ENCODE measurements at regions not wholly inside any gene's neighbourhood (a gene's known extent, or its start where the extent isn't known, plus 50 kb on each side); places are given as distances from the start of the nearest gene placed in this dataset.

DNA sequence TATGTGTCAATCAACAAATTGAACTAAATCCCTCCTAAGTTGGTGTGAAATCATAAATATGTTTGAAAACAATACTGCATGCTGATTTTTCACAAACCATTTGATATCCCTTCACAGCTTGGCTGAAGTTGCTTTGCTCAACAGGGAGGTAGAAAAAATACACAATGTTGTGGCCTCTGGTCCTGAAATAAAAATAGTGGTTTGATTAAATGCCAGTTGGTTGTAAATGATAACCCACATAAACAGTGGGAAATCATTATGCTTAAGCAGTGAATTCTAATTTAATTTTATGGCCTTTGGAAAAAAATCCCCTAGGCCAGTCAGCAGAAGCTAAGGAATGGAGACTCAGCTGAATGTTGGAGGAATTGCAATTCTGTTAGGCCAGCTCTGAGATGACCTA lies 359.4 kb upstream of the CWC22 start:
- Mint-ChIP-seq H3K9me3 (ENCODE audit: low read depth) (no peaks in the 10 kb centered on the region), H3K4me1 (ENCODE audit: low read depth) (no peaks in the 10 kb centered on the region), H3K36me3 (ENCODE audit: low read depth) (no peaks in the 10 kb centered on the region), H3K4me3 (ENCODE audit: unreplicated experiment) (no peak overlapping the region), H3K27me3 (ENCODE audit: low read depth) (no peaks in the 10 kb centered on the region), H3K27ac (ENCODE audit: unreplicated experiment) (no peak overlapping the region)
- no peak for DNase-seq (ENCODE audit: low spot score)
- TF ChIP-seq, protein P1, sequence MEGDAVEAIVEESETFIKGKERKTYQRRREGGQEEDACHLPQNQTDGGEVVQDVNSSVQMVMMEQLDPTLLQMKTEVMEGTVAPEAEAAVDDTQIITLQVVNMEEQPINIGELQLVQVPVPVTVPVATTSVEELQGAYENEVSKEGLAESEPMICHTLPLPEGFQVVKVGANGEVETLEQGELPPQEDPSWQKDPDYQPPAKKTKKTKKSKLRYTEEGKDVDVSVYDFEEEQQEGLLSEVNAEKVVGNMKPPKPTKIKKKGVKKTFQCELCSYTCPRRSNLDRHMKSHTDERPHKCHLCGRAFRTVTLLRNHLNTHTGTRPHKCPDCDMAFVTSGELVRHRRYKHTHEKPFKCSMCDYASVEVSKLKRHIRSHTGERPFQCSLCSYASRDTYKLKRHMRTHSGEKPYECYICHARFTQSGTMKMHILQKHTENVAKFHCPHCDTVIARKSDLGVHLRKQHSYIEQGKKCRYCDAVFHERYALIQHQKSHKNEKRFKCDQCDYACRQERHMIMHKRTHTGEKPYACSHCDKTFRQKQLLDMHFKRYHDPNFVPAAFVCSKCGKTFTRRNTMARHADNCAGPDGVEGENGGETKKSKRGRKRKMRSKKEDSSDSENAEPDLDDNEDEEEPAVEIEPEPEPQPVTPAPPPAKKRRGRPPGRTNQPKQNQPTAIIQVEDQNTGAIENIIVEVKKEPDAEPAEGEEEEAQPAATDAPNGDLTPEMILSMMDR (IDR thresholded peaks at IDR 0.05): no peak

DNA sequence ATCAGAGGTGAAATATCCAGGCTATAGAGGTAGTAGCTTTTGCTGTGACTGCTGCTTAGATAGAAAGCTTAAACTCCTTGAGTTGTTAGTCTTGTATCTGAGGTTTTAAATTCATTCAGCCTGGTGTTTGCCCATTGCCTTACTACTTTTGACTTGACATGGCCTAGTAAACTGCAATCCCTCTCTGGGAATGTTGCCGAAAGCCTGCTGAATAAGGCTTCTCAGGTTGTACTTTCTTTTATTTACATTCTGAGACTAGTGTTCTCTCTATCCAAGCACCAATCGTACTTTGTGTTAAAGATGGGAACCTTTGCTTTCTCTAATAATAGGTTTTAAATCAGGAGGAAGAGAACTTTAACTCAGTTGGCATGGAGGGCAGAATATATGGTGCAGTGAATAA lies 357.6 kb upstream of the CWC22 start:
- Mint-ChIP-seq H3K27me3 (ENCODE audit: low read depth) (peaks cover 2% of the 10 kb centered on the region), H3K4me3 (ENCODE audit: unreplicated experiment) (no peak overlapping the region), H3K9me3 (ENCODE audit: low read depth) (no peaks in the 10 kb centered on the region), H3K27ac (ENCODE audit: unreplicated experiment) (no peak overlapping the region), H3K4me1 (ENCODE audit: low read depth) (no peaks in the 10 kb centered on the region), H3K36me3 (ENCODE audit: low read depth) (no peaks in the 10 kb centered on the region)
- TF ChIP-seq, protein P1 (IDR thresholded peaks at IDR 0.05): no peak
- no peak for DNase-seq (ENCODE audit: low spot score)

DNA sequence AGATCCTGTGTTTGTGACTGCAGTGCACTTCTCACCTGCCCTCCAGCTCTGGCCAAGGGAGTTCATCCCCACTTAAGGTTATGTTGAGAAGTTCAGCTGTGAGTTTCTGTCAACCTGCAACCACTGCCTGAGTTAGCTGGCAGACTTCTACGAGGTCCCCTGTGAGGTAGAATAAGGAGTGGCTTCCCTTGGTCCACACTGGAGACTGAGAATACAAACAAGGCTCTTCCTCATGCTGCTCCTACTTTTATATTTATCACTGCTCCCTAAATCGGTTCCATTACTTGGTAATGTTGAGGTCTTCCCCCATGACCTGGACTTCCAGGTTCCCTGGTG lies 353.2 kb upstream of the CWC22 start:
- no peak overlapping the region for H3K4me3 Mint-ChIP-seq (ENCODE audit: unreplicated experiment)
- peaks cover 3% of the 10 kb centered on the region for H3K9me3 Mint-ChIP-seq (ENCODE audit: low read depth)
- H3K36me3 Mint-ChIP-seq (ENCODE audit: low read depth): no peaks in the 10 kb centered on the region
- H3K4me1 Mint-ChIP-seq (ENCODE audit: low read depth): no peaks in the 10 kb centered on the region
- TF ChIP-seq, protein P1 (IDR thresholded peaks at IDR 0.05): no peak
- no peak for DNase-seq (ENCODE audit: low spot score)
- no peak overlapping the region for H3K27ac Mint-ChIP-seq (ENCODE audit: unreplicated experiment)
- H3K27me3 Mint-ChIP-seq (ENCODE audit: low read depth): peaks cover 5% of the 10 kb centered on the region

DNA sequence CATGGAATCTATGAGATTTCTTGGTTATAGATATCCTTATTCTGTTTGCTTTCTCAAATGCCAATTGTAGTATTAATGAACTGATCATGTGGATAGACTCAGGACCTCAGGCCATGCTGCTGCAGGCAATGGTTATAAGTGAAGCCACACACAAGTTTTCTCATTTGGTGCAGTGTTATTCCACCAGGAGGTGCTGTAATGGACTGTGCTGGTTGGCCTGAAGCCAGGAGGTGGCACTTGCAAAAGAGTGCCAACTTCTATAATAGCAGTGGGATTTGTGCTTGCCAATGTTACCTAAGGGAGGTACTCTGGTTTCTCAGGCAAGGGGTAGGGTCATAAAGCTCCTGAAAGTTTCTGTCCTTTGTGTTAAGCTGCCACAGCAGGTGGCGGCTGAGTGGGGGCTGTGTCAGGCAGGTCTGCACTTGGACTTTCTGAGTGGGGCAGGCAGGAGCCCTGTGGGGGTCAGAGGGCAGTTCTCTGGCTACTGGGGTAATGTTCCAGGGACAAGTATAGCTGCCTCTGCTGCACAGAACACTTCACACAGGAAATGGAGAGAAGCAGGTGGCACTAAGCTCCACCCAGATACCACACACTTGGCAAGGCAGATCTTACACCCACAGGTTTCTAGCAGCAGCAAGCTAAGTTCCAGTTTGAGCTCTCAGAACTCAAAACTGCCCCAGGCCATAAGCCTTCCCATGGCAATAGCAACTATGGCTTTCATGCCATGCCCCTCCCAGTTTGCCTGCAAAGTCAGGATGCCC lies 352.6 kb upstream of the CWC22 start:
- H3K27ac Mint-ChIP-seq (ENCODE audit: unreplicated experiment): no peak overlapping the region
- H3K9me3 Mint-ChIP-seq (ENCODE audit: low read depth): peaks cover 3% of the 10 kb centered on the region
- H3K4me1 Mint-ChIP-seq (ENCODE audit: low read depth): no peaks in the 10 kb centered on the region
- H3K36me3 Mint-ChIP-seq (ENCODE audit: low read depth): no peaks in the 10 kb centered on the region
- DNase-seq (ENCODE audit: low spot score): no peak
- H3K4me3 Mint-ChIP-seq (ENCODE audit: unreplicated experiment): no peak overlapping the region
- TF ChIP-seq, protein P1 (IDR thresholded peaks at IDR 0.05): peak; percentile 49
- H3K27me3 Mint-ChIP-seq (ENCODE audit: low read depth): peaks cover 5% of the 10 kb centered on the region

DNA sequence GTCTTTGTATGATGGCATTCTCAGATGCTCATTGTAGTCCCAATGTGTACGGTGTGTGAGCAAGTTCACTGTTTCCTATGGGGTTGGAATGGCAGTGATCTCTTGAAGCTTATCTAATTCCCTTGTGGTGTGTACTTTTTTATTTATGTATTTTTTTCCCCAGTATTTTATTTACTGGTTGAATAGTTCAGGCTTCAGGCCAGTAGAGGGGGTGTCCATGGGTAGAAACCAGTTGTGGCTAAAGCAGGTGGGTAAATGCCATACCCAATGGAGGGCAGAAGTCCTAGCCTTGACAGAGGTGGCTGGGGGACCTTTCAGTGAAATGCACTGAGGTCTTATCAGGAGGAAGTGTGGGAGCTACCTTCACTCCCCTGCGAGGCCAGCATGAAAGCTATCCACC lies 351.4 kb upstream of the CWC22 start:
- no peaks in the 10 kb centered on the region for H3K4me1 Mint-ChIP-seq (ENCODE audit: low read depth)
- no peak overlapping the region for H3K4me3 Mint-ChIP-seq (ENCODE audit: unreplicated experiment)
- H3K27me3 Mint-ChIP-seq (ENCODE audit: low read depth): peaks cover 5% of the 10 kb centered on the region
- no peak for DNase-seq (ENCODE audit: low spot score)
- TF ChIP-seq, protein P1 (IDR thresholded peaks at IDR 0.05): no peak
- no peak overlapping the region for H3K27ac Mint-ChIP-seq (ENCODE audit: unreplicated experiment)
- H3K9me3 Mint-ChIP-seq (ENCODE audit: low read depth): peaks cover 3% of the 10 kb centered on the region
- no peaks in the 10 kb centered on the region for H3K36me3 Mint-ChIP-seq (ENCODE audit: low read depth)
